GM21360 (cell line): ENCODE measurements at regions not wholly inside any gene's neighbourhood (a gene's known extent, or its start where the extent isn't known, plus 50 kb on each side); places are given as distances from the start of the nearest gene placed in this dataset.

Experiments used
- ATAC-seq: cut with Tn5 transposase; IDR thresholded peaks from one replicate; pipeline ENCODE4 v1.9.1; 2021; ENCODE audit warnings: mild to moderate bottlenecking, moderate library complexity; ENCODE audit not compliant: unreplicated experiment

- ATAC-seq = no peak
These were observed 419.0 kb upstream of the FBXO33 start for GRCh38 chr14:39851202-39851601.

- ATAC-seq = no peak
These were observed 415.6 kb upstream of the FBXO33 start for GRCh38 chr14:39847852-39848251.

- no peak for ATAC-seq
These were observed 415.0 kb upstream of the FBXO33 start for GRCh38 chr14:39847194-39847593.

- no peak for ATAC-seq
These were observed 411.6 kb upstream of the FBXO33 start for GRCh38 chr14:39843881-39844280.

- ATAC-seq = no peak
These were observed 408.9 kb upstream of the FBXO33 start for GRCh38 chr14:39841088-39841487.

- peak; percentile 95 for ATAC-seq
These were observed 395.8 kb upstream of the FBXO33 start for GRCh38 chr14:39827901-39828655.

- no peak for ATAC-seq
These were observed 380.5 kb upstream of the FBXO33 start for GRCh38 chr14:39812532-39813320.

- no peak for ATAC-seq
These were observed 375.0 kb upstream of the FBXO33 start for GRCh38 chr14:39807271-39807670.

- no peak for ATAC-seq
These were observed 352.2 kb upstream of the FBXO33 start for GRCh38 chr14:39784461-39784860.

GRCh38 chr14:39781466-39781865 lies 349.2 kb upstream of the FBXO33 start:
- ATAC-seq = no peak

- ATAC-seq = no peak
These were observed 341.3 kb upstream of the FBXO33 start for GRCh38 chr14:39773387-39774126.

GRCh38 chr14:39772627-39773026 lies 340.4 kb upstream of the FBXO33 start:
- no peak for ATAC-seq

GRCh38 chr14:39768589-39768988 lies 336.4 kb upstream of the FBXO33 start:
- ATAC-seq = no peak

GRCh38 chr14:39766397-39767000 lies 334.3 kb upstream of the FBXO33 start:
- no peak for ATAC-seq

- ATAC-seq = no peak
These were observed 333.4 kb upstream of the FBXO33 start for GRCh38 chr14:39765676-39766075.

GRCh38 chr14:39763402-39763890 lies 331.2 kb upstream of the FBXO33 start:
- ATAC-seq = peak; percentile 37

- ATAC-seq = peak; percentile 53
These were observed 330.6 kb upstream of the FBXO33 start for GRCh38 chr14:39762576-39763401.

GRCh38 chr14:39755269-39755878 lies 323.1 kb upstream of the FBXO33 start:
- no peak for ATAC-seq

- ATAC-seq = no peak
These were observed 308.2 kb upstream of the FBXO33 start for GRCh38 chr14:39740454-39740853.

GRCh38 chr14:39739796-39740195 lies 307.6 kb upstream of the FBXO33 start:
- ATAC-seq = no peak
